Subcutaneous abdominal adipose tissue (tissue), 5 donors: ENCODE measurements at regions not wholly inside any gene's neighbourhood (a gene's known extent, or its start where the extent isn't known, plus 50 kb on each side); places are given as distances from the start of the nearest gene placed in this dataset.
A peak's percentile ranks its signal among the peaks of the same experiment; 100 is the strongest.

Experiments used
- H3K27ac ChIP-seq: one replicate; pipeline ENCODE4 v1.7.0; 2013; ENCODE audit warnings: low read depth, mild to moderate bottlenecking, inconsistent platforms, low read length, moderate library complexity
- H3K27me3 ChIP-seq, 5 donors: one replicate each; pipeline ENCODE4 v1.7.0; 2013; ENCODE audit warnings: low read length in 5 of 5, inconsistent platforms in 1 of 5; ENCODE audit not compliant: control insufficient read depth in 5 of 5, insufficient read depth in 4 of 5
- H3K36me3 ChIP-seq, 5 donors: one replicate each; pipeline ENCODE4 v1.7.0; 2013; ENCODE audit warnings: low read length in 5 of 5; ENCODE audit not compliant: control insufficient read depth in 5 of 5, insufficient read depth in 5 of 5
- H3K4me1 ChIP-seq, 5 donors: one replicate each; pipeline ENCODE4 v1.7.0; 2013; ENCODE audit warnings: low read length in 5 of 5, mild to moderate bottlenecking in 3 of 5, moderate library complexity in 1 of 5; ENCODE audit not compliant: control insufficient read depth in 5 of 5, insufficient read depth in 5 of 5
- H3K4me3 ChIP-seq, 5 donors: one replicate each; pipeline ENCODE4 v1.7.0; 2013; ENCODE audit warnings: low read length in 5 of 5, low read depth in 1 of 5
- H3K9ac ChIP-seq, 5 donors: one replicate each; pipeline ENCODE4 v1.7.0; 2013; ENCODE audit warnings: low read length in 5 of 5, mild to moderate bottlenecking in 4 of 5, moderate library complexity in 3 of 5
- H3K9me3 ChIP-seq, 5 donors: one replicate each; pipeline ENCODE4 v1.7.0; 2013; ENCODE audit warnings: low read length in 5 of 5; ENCODE audit not compliant: control insufficient read depth in 5 of 5
- donor health status: healthy.
- donor health status: healthy.
- donor health status: healthy.
- donor health status: healthy.
- donor health status: healthy.

GRCh38 chr5:116645627-116646026, 71.0 kb upstream of the SEMA6A start:
- Histone ChIP-seq H3K9ac (no peak overlapping the region), H3K4me3 (no peak overlapping the region), H3K36me3 (no peaks in the 10 kb centered on the region), H3K4me1 (no peaks in the 10 kb centered on the region), H3K27ac (no peak overlapping the region), H3K9me3 (no peaks in the 10 kb centered on the region), H3K27me3 (no peaks in the 10 kb centered on the region)

DNA sequence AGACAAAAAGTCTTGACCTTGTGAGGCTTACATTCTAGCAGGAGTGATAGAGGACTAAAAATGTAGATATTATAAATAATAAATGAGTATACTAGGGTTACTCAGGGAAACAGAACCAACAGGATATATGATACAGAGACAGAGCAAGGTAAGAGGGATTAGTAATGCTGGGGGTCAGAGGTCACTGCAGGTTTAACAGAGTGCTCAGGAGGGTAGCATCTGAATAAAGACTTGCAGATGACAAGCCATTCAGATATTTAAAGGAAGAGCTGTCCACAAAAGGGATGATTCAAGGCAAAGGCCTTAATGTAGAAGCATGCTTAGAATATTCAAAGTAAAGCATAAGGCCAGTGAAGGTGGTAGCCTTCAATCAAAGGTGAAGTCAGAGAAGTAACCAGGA, 65.6 kb upstream of the SEMA6A start:
- H3K9ac ChIP-seq = no peak overlapping the region
- H3K4me1 ChIP-seq = peaks cover 0 to 3% (median 0%) of the 10 kb centered on the region in 5 donors
- no peak overlapping the region for H3K27ac ChIP-seq
- H3K4me3 ChIP-seq = no peak overlapping the region
- no peaks in the 10 kb centered on the region for H3K9me3 ChIP-seq
- no peaks in the 10 kb centered on the region for H3K36me3 ChIP-seq
- H3K27me3 ChIP-seq = no peaks in the 10 kb centered on the region

- Histone ChIP-seq H3K9me3 (no peaks in the 10 kb centered on the region), H3K4me3 (no peak overlapping the region), H3K4me1 (peaks cover 0 to 3% (median 0%) of the 10 kb centered on the region in 5 donors), H3K9ac (no peak overlapping the region), H3K27ac (no peak overlapping the region), H3K36me3 (peaks cover 0 to 2% (median 0%) of the 10 kb centered on the region in 5 donors), H3K27me3 (no peaks in the 10 kb centered on the region)
Observed at GRCh38 chr5:116637149-116637740, 62.6 kb upstream of the SEMA6A start.

DNA sequence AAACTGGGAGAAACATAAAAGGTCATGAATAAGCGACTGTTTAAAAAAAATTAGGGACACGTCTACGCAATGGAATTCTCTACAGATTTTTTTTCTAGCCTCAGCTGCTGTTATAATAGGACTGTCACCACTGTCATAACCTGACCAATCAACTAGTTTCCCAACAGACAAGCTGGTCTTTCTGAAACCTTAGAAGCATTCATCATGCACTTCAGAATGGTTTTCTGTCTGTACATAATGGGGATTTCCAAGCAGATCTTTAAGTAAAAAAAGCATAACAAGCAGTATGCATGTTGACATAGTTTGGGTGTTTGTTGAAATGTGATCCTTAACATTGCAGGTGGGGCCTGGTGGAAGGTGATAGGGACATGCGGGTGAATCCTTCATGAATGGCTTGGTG, 58.3 kb upstream of the SEMA6A start:
- Histone ChIP-seq H3K9me3 (no peaks in the 10 kb centered on the region), H3K4me1 (peaks cover 0 to 3% (median 0%) of the 10 kb centered on the region in 5 donors), H3K36me3 (peaks cover 0 to 2% (median 0%) of the 10 kb centered on the region in 5 donors), H3K27ac (no peak overlapping the region), H3K27me3 (no peaks in the 10 kb centered on the region), H3K9ac (no peak overlapping the region), H3K4me3 (no peak overlapping the region)

GRCh38 chr5:116631147-116631546, 56.5 kb upstream of the SEMA6A start:
- Histone ChIP-seq H3K4me1 (peaks cover 0 to 9% (median 9%) of the 10 kb centered on the region in 5 donors), H3K4me3 (no peak overlapping the region), H3K9me3 (no peaks in the 10 kb centered on the region), H3K27ac (no peak overlapping the region), H3K36me3 (peaks cover 0 to 2% (median 0%) of the 10 kb centered on the region in 5 donors), H3K9ac (no peak overlapping the region), H3K27me3 (no peaks in the 10 kb centered on the region)

DNA sequence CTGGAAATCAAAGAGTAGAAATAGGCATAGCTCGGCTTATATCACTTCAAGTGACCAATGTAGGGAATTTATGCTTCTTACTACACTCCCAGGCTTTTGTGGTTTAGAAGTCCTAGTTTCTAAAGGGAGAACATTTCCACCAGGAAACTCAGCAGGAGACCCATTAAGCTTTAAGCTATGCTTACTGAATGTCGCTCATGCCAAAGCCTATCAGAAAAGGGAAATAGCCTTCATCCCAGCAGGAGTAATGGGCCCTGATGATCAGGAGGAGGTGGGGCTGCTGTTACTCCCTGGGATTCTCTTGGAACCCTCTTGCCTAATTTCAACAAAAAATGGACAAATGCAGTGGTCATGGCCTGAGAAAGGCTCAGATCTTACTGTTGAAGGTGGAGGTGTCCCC, 54.5 kb upstream of the SEMA6A start:
- Histone ChIP-seq H3K4me1 (peaks cover 0 to 15% (median 10%) of the 10 kb centered on the region in 5 donors), H3K9ac (no peak overlapping the region), H3K4me3 (no peak overlapping the region), H3K27me3 (no peaks in the 10 kb centered on the region), H3K27ac (no peak overlapping the region), H3K36me3 (peaks cover 0 to 2% (median 0%) of the 10 kb centered on the region in 5 donors), H3K9me3 (no peaks in the 10 kb centered on the region)

DNA sequence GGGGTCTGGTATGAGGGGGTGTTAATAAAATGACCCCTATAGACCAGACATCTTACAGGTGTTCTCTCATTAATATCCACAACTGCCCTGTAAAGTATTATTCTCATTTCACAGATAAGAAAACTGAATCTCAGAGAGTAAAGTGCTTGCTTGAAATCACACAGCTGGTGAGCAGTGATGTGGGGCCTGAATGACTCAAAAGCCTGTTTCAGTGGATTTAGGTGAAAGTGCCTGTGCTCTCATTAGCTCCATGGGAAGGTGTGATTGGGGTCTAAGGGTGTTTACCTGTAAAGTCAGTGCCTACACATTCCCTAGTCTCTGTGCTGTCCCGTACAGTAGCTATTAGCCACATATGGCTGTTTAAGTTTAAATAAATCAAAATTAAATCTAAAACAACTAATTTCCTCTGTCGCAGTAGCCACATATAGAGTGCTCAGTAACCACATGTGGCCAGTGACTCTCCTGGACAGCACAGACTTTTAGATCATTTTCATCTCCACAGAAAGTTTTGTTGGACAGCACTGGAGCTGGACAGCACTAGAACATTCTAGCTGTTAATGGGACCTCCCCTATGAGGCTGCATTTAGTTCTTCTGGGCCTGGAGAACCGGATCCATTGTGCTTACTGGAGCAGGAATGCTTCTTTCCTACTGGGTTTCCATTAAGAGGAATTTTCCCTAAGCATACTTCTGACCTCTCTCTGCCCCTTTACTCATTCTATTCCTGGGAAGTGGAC, 52.5 kb upstream of the SEMA6A start:
- Histone ChIP-seq H3K9ac (no peak overlapping the region), H3K4me1 (peaks cover 0 to 15% (median 10%) of the 10 kb centered on the region in 5 donors), H3K9me3 (no peaks in the 10 kb centered on the region), H3K27ac (peak overlapping the region; percentile 26), H3K27me3 (no peaks in the 10 kb centered on the region), H3K36me3 (no peaks in the 10 kb centered on the region), H3K4me3 (no peak overlapping the region)

- H3K36me3 ChIP-seq = no peaks in the 10 kb centered on the region
- H3K27ac ChIP-seq = peak overlapping the region; percentile 26
- H3K4me1 ChIP-seq = peaks cover 0 to 15% (median 10%) of the 10 kb centered on the region in 5 donors
- H3K27me3 ChIP-seq = no peaks in the 10 kb centered on the region
- H3K9me3 ChIP-seq = no peaks in the 10 kb centered on the region
- H3K9ac ChIP-seq = peak overlapping the region in 1 of 5 donors; percentile 21
- peak overlapping the region in 3 of 5 donors; percentile 2 to 23 (median 22) for H3K4me3 ChIP-seq
Observed at GRCh38 chr5:116626272-116626723, 51.7 kb upstream of the SEMA6A start.
